ENCODE measurements at regions not wholly inside any gene's neighbourhood (a gene's known extent, or its start where the extent isn't known, plus 50 kb on each side); places are given as distances from the start of the nearest gene placed in this dataset.

DNA sequence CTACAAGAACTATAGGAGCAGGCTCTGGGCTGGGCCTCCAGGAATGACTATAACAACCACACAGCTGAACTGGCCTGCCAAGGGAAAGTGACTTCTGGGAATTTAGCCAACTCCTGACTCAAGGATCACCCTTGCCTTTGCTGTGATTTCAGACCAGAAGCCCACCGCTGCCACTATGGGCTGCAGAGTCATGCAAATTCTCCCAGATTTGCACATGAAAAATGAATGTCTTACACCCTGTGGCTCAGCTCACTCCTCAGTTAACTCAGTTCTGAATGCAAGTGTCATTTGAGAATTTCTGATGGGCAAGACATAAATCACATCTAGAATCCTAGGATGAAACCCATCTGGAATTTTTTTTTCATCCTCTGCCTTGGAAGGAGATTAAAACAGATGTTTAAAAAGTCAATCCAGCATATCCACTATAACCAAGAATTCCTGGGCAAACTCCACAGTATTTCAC lies 186.5 kb upstream of the BET1 start:
- TF ChIP-seq CTCF (IDR thresholded peaks at IDR 0.05), result no peak
- no peak for TF ChIP-seq POLR2A (IDR thresholded peaks at IDR 0.05)

Data from uterus (tissue), 2 donors.